Nephron progenitor cell (in vitro differentiated cells): ENCODE measurements at regions not wholly inside any gene's neighbourhood (a gene's known extent, or its start where the extent isn't known, plus 50 kb on each side); places are given as distances from the start of the nearest gene placed in this dataset.

Experiments used
- DNase-seq: peaks from one replicate; pipeline ENCODE4 v3.0.0; 2021
- H3K27ac Mint-ChIP-seq: 2 replicates; pipeline ENCODE4 v1.8.0; 2021; ENCODE audit warnings: mild to moderate bottlenecking, moderate library complexity, mixed read lengths
- H3K27me3 Mint-ChIP-seq: 2 replicates; pipeline ENCODE4 v1.8.0; 2021; ENCODE audit warnings: mild to moderate bottlenecking, low read depth, mixed read lengths; ENCODE audit not compliant: poor library complexity
- H3K36me3 Mint-ChIP-seq: 2 replicates; pipeline ENCODE4 v1.8.0; 2021; ENCODE audit warnings: low read depth, mixed read lengths
- H3K4me1 Mint-ChIP-seq: 2 replicates; pipeline ENCODE4 v1.8.0; 2021; ENCODE audit warnings: mixed read lengths
- H3K4me3 Mint-ChIP-seq: 2 replicates; pipeline ENCODE4 v1.8.0; 2021; ENCODE audit warnings: mild to moderate bottlenecking, moderate library complexity, mixed read lengths
- H3K9me3 Mint-ChIP-seq: 2 replicates; pipeline ENCODE4 v1.8.0; 2021; ENCODE audit warnings: mild to moderate bottlenecking, moderate library complexity, mixed read lengths
- CTCF ChIP-seq: fragments of 200-600 bp; sonication (generic); IDR thresholded peaks from 2 replicates; pipeline ENCODE4 v1.5.0; 2021; ENCODE audit warnings: antibody characterized with exemption

- H3K27me3 Mint-ChIP-seq: peaks cover 24% of the 10 kb centered on the region
- H3K36me3 Mint-ChIP-seq: no peaks in the 10 kb centered on the region
- no peak overlapping the region for H3K27ac Mint-ChIP-seq
- TF ChIP-seq CTCF: no peak
- no peak overlapping the region for H3K4me3 Mint-ChIP-seq
- H3K4me1 Mint-ChIP-seq: peaks cover 55% of the 10 kb centered on the region
- no peak for DNase-seq
- H3K9me3 Mint-ChIP-seq: no peaks in the 10 kb centered on the region
These were observed 65.5 kb downstream of the ADRA2C start for GRCh38 chr4:3831529-3832150.

- no peak overlapping the region for H3K4me3 Mint-ChIP-seq
- H3K27ac Mint-ChIP-seq: no peak overlapping the region
- no peak for TF ChIP-seq CTCF
- no peak for DNase-seq
- H3K9me3 Mint-ChIP-seq: no peaks in the 10 kb centered on the region
- no peaks in the 10 kb centered on the region for H3K36me3 Mint-ChIP-seq
- peaks cover 54% of the 10 kb centered on the region for H3K4me1 Mint-ChIP-seq
- peaks cover 24% of the 10 kb centered on the region for H3K27me3 Mint-ChIP-seq
These were observed 66.5 kb downstream of the ADRA2C start for GRCh38 chr4:3832536-3833220.

GRCh38 chr4:3833326-3833989 is 67.3 kb downstream of the ADRA2C start:
- Mint-ChIP-seq H3K4me1 (peaks cover 54% of the 10 kb centered on the region), H3K27ac (no peak overlapping the region)
- no peak for TF ChIP-seq CTCF

GRCh38 chr4:3834186-3834662 is 68.0 kb downstream of the ADRA2C start:
- Mint-ChIP-seq H3K9me3 (peaks cover 3% of the 10 kb centered on the region), H3K36me3 (no peaks in the 10 kb centered on the region), H3K27me3 (peaks cover 18% of the 10 kb centered on the region), H3K4me1 (peaks cover 54% of the 10 kb centered on the region), H3K27ac (no peak overlapping the region), H3K4me3 (no peak overlapping the region)
- DNase-seq: no peak
- no peak for TF ChIP-seq CTCF

More at GRCh38 chr4:3833326-3833989, 67.3 kb downstream of the ADRA2C start:
- no peaks in the 10 kb centered on the region for H3K36me3 Mint-ChIP-seq
- H3K9me3 Mint-ChIP-seq: peaks cover 3% of the 10 kb centered on the region
- DNase-seq: no peak
- H3K27me3 Mint-ChIP-seq: peaks cover 24% of the 10 kb centered on the region
- no peak overlapping the region for H3K4me3 Mint-ChIP-seq

- Mint-ChIP-seq H3K27ac (no peak overlapping the region), H3K9me3 (peaks cover 3% of the 10 kb centered on the region), H3K4me1 (peaks cover 54% of the 10 kb centered on the region), H3K36me3 (no peaks in the 10 kb centered on the region), H3K4me3 (no peak overlapping the region), H3K27me3 (peaks cover 15% of the 10 kb centered on the region)
- TF ChIP-seq CTCF: no peak
- no peak for DNase-seq
These were observed 68.7 kb downstream of the ADRA2C start for GRCh38 chr4:3834663-3835521.
